Jurkat, Clone E6-1 (cell line): ENCODE measurements at regions not wholly inside any gene's neighbourhood (a gene's known extent, or its start where the extent isn't known, plus 50 kb on each side); places are given as distances from the start of the nearest gene placed in this dataset.

Experiments
- DNase-seq: peaks from one replicate; pipeline ENCODE4 v3.0.0-alpha.2; 2011; ENCODE audit warnings: low read depth, low spot score
- H3K4me3 ChIP-seq: 2 replicates; pipeline ENCODE4 v1.5.1; 2011; ENCODE audit warnings: mild to moderate bottlenecking, low read length, control low read depth, moderate library complexity

DNA sequence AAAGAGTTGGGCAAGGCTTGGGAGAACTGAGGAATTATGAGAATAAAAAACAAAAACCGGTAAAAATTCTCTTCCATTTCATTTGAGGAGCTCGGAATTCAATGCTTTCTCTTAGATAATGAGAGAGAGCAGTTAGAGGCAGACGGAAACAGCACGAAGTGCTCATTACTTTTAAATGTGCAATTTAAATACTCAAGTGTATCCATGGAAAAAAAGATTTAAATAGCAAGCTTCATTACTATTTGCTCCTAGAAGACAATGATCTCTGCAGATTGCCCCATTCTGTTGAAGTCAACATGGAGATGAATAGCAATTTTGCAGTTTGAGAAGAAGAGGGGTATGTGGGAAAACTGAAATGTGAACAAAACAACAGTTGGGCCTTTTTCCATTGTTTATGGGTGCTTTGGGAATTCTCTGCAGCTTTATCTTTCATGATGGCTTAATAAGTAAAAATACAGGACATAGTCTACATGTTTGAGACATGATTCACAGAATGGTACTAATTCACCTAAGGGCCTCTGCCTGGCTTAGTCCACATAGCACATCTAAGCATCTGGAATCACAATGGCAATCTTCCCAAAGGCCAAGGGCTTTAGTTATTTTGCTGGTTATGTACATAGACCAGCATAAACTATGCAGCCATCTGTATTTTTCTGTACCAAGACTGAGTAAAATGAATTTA, 512.7 kb upstream of the FAT1 start:
- H3K4me3 ChIP-seq = no peak overlapping the region
- no peak for DNase-seq

DNA sequence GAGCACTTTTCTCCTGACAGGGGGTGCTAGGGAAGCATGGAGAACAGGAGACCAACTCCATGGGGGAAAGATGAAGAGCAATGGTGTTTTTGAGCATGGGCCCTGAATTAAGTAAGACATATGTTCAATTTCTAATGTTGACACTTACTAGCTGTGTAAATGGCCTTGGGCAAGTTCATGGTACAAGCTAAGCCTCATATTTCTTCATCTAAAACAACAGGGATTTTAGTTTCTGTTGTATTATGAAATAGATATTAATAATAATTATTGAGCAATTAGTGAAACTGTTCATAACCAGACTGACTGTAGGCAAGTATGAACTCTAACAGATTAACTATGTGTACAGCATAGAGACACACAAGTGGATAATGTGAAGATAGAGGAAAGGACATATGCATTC, 515.0 kb upstream of the FAT1 start:
- no peak overlapping the region for H3K4me3 ChIP-seq
- DNase-seq = no peak

DNA sequence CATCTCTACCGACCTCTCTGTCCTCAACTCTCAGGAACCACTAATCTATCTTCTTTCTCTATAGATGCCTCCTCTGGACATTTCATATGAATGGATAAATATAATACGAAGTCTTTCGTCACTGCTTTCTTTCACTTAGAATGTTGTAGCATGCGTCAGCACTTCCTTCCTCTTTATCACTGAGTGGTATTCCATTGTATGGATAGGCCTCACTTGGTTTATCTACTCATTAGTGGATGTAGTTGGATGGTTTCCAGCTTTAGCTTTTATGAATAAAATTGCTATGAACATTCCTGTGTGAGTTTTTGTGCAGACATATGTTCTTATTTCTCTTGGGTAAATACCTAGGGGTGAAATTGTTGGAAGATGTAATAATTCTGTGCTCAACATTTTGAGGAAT, 528.2 kb upstream of the FAT1 start:
- H3K4me3 ChIP-seq = no peak overlapping the region
- no peak for DNase-seq

DNA sequence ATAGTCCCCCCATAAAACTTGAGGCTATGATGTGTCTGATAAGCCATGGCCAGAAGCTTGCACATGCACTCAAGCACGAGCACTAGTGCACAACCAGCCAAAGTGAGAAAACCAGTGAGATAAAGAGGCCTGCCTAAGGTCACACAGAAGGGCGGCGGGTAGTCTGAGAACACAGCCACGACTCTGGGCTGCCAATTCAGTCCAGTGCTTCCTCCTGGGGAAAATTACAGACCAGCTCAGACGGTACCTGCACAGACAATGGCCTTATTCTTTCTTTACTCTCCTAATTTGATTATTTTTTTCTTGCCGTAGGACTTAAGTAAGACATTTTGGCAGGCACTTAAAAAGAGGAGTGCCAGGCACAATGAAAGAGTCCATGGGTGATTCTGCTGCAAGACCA, 533.2 kb upstream of the FAT1 start:
- no peak for DNase-seq
- no peak overlapping the region for H3K4me3 ChIP-seq

DNA sequence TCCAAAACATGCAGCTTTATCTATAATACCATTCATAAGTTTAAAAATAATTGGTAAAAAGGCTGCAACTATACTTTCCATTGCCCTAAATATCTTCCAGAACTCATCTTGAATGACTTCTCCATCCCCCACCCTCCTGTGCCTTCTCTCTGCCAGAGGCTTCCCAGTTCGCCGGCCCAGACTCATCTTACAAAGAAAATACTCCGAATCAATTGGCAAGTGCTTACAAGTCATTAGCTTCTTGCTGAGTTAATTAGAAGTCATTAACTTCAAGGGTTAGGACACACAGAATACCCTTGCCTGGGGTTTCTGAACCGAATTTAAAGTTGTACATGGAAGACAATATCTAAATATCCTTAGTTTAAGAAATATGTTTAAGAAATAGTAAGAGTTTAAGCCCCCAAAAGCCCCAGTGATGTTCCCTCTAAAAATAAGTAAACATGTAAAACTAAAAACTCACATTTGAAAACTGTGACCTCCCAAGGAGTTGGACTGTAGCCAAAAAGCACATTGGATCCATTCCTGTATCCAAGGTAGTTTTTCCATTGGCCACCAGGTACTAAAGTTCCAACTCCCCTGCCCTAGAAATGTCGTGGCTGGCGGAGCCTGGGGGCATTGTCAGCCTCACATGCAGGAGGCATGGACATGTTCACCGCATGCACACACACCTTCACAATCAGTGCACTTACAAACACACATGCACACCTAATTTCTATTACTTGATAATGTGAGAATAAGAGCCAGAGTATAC, 535.2 kb upstream of the FAT1 start:
- DNase-seq = no peak
- H3K4me3 ChIP-seq = no peak overlapping the region

DNA sequence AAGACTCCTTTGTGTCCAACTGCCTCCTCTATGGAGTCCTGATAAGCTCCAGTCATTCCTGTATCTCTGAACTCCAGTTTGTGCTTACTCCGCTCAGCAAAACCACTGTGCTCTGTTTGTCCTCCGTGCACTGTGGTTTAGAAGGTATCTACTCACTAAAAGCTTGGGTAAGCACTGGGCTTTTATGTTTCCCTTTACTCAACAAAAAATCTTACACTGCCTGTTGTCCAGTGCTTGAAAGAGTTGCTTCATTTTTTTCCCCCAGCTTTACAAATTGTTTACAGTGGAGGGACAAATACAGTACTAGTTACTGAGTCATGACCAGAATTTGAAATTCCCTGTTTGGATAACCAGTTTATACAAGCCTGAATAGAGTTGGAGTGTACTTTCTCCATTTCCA, 545.3 kb upstream of the FAT1 start:
- H3K4me3 ChIP-seq = no peak overlapping the region
- DNase-seq = no peak

DNA sequence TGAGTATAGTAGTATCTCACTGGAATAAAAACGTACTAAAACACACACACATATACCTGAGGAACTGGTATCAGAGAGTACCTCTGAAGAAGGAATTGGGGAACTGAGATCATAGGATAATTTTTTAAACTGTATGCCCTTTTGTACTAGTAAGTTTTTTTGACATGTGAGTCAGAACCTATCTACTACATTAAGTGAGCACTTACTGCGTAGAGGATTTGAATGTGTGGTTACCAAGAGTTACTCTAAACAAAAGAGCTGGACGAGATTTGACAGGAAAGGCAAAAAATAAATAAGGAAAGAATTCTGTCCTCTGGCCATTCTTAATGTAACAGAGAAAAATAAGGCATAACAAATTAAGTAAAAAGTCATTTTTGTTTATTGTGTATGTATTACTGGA, 546.5 kb upstream of the FAT1 start:
- DNase-seq = no peak
- no peak overlapping the region for H3K4me3 ChIP-seq

DNA sequence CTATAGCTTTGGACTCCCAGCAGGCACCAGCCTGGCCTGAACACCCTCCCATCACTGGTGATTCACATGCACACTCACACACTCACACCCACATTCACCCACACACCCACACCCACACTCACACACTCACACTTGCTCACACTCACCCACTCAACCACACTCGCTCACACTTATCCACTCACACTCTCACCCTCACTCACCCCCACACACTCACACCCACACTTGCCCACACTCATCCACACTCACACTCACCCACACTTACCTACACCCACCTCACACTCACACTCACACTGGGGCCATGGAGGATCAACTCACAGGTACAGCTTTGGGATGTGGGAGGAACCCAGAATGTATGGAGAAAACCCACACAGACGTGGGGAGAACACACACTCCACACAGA, 548.2 kb upstream of the FAT1 start:
- DNase-seq = no peak
- no peak overlapping the region for H3K4me3 ChIP-seq

DNA sequence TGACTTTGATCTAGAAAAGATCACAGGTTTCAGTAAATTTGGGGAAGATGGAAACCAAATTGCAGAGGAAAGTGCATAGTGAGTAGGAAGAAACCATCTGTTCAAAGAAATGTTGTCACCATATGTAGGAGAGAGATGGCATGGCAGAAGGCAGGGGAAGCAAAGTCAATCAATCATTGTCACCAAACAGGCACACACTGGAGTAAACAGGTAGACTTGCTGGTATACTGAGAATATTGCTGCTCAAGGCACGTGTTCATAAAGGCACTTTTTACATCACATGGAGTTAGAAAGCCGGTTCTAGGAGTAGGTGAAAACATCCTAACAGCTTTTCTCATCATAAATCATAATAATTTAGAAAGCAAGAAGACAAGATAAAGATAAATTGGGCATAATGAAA, 550.5 kb upstream of the FAT1 start:
- H3K4me3 ChIP-seq = no peak overlapping the region
- no peak for DNase-seq

DNA sequence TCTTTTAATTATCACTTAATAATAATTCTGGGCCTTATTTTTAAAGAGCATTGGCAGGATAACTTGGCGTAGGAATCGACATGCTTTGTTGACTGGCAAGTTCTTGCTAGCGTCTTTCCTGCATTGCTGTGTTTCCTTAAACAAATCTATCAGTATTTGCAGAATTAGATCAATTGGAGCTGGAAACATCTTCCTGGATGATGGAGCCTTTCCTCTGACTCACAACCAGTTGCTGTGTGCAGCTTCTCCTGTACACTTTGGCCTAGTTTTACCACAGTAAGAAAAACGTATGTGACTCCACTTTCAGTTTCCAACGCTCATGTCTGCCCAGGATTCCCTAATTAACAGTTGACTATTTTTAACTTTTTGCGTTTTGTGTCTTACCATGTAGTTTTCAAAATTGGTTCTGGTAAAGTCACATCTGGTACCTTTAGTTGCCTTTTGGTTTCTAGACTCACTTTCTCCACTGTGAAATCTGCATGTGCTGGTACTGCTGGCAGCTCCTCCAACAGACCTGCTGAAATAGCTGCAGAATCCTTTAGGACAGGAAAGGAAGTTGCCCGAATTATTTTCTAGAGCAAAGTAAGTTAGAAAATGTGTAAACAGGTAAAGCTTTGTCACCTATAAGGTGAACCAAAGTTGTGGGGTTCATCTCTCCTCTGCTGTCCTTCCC, 553.2 kb upstream of the FAT1 start:
- no peak for DNase-seq
- no peak overlapping the region for H3K4me3 ChIP-seq

DNA sequence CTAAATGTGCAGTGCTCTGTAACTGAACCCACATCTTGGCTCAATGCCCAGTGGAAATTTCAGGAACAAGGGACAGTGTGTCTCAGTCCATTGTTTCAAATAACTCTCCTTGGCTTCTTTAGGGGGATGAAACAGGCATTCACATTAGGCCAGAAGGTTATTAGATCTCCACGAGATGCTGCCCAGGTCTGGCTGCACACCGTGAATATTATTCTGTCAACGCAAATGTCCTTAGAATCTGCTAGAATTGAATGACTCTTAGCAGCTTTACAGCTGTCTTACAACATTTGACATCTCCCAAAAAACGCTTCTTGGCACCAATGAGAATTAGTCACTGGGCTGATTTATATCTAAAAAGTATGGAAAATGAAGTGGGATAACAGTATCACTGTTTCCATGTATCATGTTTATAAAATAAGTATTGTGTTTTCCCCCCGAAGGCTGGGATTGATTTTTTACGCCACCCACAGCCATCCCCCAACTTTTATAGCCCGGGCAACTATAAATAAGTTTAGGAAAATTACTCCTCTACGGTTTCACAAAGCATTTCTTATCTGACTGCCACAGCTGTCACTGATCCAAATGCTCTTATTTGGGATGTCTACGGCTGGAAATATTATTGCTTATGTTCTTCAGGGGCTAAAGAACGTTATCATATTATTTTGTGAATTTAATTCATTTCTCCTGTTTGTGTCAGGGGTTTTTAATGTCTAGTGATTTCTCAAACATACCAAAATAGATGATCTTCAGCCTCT, 559.7 kb upstream of the FAT1 start:
- no peak for DNase-seq
- H3K4me3 ChIP-seq = no peak overlapping the region

DNA sequence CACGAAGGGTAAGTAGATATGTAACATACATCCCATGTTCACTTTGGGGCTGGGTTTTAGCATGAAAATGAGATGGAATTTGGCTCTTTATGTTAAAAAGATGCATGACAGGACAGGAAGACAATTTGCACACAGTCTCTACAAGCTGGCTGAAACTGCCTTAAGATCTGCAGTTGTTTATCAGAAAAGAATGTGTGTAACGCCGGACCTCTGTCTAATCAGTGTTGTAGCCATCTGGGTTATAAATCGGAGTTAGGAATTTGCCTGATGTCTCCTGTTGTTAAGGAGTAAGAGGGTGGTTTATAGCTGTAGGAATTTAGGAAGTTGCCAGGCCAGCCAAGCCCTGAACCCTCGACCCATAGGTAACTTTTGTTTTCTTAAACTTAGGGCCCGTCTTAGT, 562.9 kb upstream of the FAT1 start:
- H3K4me3 ChIP-seq = no peak overlapping the region
- DNase-seq = no peak

DNA sequence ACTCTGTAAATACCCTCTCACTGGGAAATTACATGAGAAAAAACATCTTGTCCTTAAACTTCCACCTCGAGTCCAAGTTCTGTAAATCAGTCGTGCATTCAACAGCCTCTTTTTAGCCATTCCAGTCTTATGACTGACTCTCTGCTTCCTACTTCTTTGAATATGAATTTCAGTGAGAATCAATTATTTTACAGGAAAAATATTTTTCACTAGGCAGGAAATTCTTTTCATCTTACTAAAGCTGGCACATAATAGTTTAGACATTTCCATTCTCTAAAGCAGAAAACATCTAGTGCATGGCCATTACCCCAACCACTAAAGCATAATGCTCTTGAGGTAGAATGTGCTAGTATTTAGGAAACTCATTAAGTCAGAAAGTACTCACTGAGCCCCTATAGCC, 565.7 kb upstream of the FAT1 start:
- no peak for DNase-seq
- no peak overlapping the region for H3K4me3 ChIP-seq

DNA sequence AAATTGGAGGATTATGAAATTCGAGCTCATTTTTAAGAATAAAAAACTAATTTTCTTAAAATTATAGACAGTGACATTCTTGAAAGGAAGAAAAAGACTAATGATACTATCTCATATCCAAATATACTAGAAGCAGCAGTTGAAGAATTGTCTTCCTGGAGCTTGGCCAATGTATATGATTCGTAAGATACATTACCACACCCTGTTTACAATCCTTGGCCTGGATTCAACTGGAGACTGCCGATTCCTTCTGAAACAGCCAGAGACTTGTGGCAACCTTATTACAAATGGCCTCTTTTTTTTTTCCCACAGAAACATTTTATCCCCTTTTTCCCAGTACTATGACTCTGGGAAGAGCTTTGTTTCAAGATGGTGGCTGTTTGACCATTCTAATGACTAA, 571.2 kb upstream of the FAT1 start:
- DNase-seq = no peak

DNA sequence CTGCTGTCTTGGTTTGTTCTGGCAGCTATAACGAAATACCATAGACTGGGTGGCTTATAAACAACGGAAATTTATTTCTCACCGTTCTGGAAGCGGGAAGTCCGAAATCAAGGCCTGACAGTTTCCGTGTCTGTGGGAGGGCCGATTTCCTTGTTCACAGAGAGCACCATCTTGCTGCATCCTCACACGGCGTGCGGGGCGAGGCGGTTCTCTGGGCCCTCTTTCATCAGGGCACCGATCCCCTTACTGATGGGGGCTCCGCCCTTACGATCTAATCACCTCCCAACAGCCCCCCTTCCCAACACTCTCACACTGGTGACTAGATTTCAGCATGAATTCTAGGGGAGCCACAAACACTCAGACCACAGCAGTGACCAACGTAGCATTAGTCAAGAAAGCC, 578.3 kb upstream of the FAT1 start:
- DNase-seq = no peak

More for the DNA sequence above, 571.2 kb upstream of the FAT1 start:
- no peak overlapping the region for H3K4me3 ChIP-seq

DNA sequence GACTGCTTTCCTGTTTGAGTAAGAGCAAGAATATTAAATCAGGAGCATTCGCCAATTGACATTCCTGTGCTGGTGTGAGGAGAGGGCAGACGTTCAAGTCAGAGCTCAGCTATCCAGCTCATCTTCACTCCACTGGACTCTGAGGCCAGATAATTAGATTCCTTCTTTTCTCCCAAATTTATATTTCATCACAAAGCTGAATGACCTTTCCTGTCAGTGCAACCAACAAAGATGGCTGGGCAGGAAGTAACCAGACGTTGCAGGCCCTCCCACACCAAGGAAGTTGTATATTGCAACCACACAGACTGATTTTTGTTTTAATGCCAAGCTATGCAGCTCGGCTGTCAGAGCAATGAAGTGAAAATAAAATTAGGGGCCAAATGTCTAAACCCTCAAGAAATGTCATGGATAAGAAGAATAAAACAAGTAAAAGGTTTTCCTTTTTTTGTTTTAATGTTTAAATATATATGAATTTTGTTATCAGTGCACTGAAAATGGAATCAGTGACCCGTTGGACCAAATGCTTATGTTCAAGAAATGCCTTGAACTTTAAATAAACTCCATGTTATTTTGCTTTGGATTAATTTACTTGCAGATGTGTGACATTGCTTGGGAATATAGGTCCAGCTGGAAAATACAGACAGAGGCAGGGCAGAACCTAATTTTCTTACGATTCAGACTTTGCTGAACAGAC, 578.9 kb upstream of the FAT1 start:
- DNase-seq = no peak

More for the DNA sequence above, 578.3 kb upstream of the FAT1 start:
- H3K4me3 ChIP-seq = no peak overlapping the region

DNA sequence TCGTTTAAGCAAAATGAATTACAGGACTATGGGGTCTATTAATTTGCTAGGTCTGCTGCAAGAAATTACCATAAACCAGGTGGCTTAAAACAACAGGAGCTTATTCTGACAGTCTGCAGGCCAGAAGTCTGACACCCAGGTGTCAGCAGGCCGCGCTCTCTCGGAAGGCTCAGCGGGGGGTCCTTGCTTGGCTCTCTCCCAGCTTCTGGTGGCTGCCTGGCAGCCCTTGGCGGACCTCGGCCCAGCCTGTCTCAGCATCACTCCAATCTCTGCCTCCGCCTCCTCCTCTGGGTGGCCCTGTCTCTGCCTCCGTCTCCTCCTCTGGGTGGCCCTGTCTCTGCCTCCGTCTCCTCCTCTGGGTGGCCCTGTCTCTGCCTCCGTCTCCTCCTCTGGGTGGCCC, 580.5 kb upstream of the FAT1 start:
- DNase-seq = no peak
- H3K4me3 ChIP-seq = no peak overlapping the region

More for the DNA sequence above, 578.9 kb upstream of the FAT1 start:
- H3K4me3 ChIP-seq = no peak overlapping the region

DNA sequence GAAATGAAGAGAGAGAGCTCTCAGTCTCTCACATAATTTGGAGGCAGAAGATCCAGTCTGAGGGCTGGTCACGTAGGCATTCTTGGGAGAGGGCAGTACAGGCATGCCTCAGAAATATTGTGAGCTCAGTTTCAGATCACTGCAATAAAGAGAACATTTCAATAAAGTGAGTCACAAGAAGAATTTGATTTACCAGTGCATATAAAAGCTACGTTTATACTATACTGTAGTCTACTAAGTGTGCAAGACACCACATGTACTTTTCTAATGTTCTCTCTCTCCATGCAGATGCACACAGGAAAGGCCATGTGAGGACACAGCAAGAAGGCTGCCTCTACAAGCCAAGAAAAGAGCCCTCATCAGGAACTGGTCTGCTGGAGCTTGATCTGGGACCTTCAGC, 583.5 kb upstream of the FAT1 start:
- no peak overlapping the region for H3K4me3 ChIP-seq
- DNase-seq = no peak

DNA sequence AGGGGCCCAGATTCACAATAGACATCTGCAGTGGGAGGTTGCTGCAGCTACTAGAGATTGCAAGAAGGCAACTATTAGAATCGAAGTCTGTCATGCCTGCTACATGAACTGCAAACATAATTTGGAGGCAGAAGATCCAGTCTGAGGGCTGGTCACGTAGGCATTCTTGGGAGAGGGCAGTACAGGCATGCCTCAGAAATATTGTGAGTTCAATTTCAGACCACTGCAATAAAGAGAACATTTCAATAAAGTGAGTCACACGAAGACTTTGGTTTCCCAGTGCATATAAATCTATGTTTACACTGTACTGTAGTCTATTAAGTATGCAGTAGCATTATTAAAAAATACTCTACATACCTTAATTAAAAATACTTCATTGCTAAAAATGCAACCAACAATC, 585.8 kb upstream of the FAT1 start:
- no peak for DNase-seq
- H3K4me3 ChIP-seq = no peak overlapping the region
